Esophagus muscularis mucosa (tissue), 4 donors: ENCODE measurements at regions not wholly inside any gene's neighbourhood (a gene's known extent, or its start where the extent isn't known, plus 50 kb on each side); places are given as distances from the start of the nearest gene placed in this dataset.

Experiments used
- DNase-seq: peaks from one replicate; pipeline ENCODE4 v3.0.0-alpha.2; 2017; ENCODE audit errors: extremely low spot score
- H3K27ac ChIP-seq, 4 donors: fragments of 200-600 bp; sonication (generic); replicated peaks in 1 of 4; 1 replicate in 3 of 4; 2 replicates in 1 of 4; pipeline ENCODE4 v1.5.1; 2016 to 2019; ENCODE audit warnings: mild to moderate bottlenecking in 1 of 4
- H3K27me3 ChIP-seq, 4 donors: fragments of 200-600 bp; sonication (generic); one replicate each; pipeline versions ENCODE4 v1.5.1 to v1.6.0; 2016 to 2019
- H3K36me3 ChIP-seq, 4 donors: fragments of 200-600 bp; sonication (generic); one replicate each; pipeline ENCODE4 v1.5.1; 2016 to 2019
- H3K4me1 ChIP-seq, 4 donors: fragments of 200-600 bp; sonication (generic); one replicate each; pipeline ENCODE4 v1.5.1; 2016 to 2019
- H3K4me3 ChIP-seq, 4 donors: fragments of 200-600 bp; sonication (generic); 1 replicate in 2 of 4; 2 replicates in 2 of 4; pipeline ENCODE4 v1.5.1; 2016 to 2019; ENCODE audit warnings: mild to moderate bottlenecking in 4 of 4, moderate library complexity in 1 of 4
- H3K9me3 ChIP-seq, 4 donors: fragments of 200-600 bp; sonication (generic); 1 replicate in 3 of 4; 2 replicates in 1 of 4; pipeline ENCODE4 v1.5.1; 2016 to 2019
- CTCF ChIP-seq, 3 experiments: fragments of 200-600 bp in 2 of 3; fragments of 450-650 bp in 1 of 3; sonication (generic) in 2 of 3; IDR thresholded peaks; one replicate each; pipeline ENCODE4 v1.5.1; 2017 to 2019; ENCODE audit warnings: antibody characterized with exemption in 3 of 3, mild to moderate bottlenecking in 2 of 3, moderate library complexity in 1 of 3
- EP300 ChIP-seq: sonication (generic); formaldehyde crosslinking; IDR thresholded peaks from one replicate; pipeline ENCODE4 v1.6.1; 2017; ENCODE audit warnings: antibody characterized with exemption
- POLR2A ChIP-seq: fragments of 450-650 bp; IDR thresholded peaks from one replicate; pipeline ENCODE4 v1.6.1; 2017; ENCODE audit warnings: antibody characterized with exemption, moderate library complexity, mild to moderate bottlenecking, low read depth
- POLR2AphosphoS5 ChIP-seq, 2 donors: sonication (generic); formaldehyde crosslinking; IDR thresholded peaks; one replicate each; pipeline ENCODE4 v1.6.1; 2017; ENCODE audit warnings: antibody characterized with exemption in 2 of 2
- WGBS: methylation state at CpG from one replicate; pipeline ENCODE4 v1.1.5; 2018; 5-methylcytosine and 5-hydroxymethylcytosine counted together
- intact Hi-C: fragments of 100-400 bp; cut with DNase I; formaldehyde crosslinking; loops from one replicate; pipeline ENCODE4 v1.15.1; 2023
- small RNA-seq, 3 donors: library from RNA; depleted of rRNA; stranded (forward); fragments of <200 nt; gene quantifications; one replicate each; pipeline ENCODE3, GENCODE V24; 2016

GRCh38 chr5:22908586-22908985 is 55.4 kb upstream of the CDH12 start:
- H3K9me3 ChIP-seq, result no peaks in the 10 kb centered on the region
- intact Hi-C loops, result no loop called here

DNA sequence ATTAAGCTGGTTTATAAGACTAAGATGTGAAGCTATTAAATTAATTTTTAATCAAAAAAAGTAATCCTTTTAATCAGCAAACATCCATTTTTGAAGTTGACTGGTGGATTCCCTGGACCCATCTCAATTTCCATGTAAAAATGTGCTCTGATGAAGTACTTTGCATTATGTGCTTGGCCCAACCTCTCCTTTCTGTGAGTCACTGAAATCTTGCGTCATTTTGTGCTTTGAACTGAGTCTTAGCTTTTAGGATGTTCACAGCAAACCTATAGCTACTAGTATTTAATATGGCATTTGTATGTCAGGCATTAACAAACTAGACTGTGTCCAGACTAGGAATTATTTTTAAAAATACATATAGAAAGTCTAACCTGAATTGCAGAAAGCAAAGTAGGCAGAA is 55.0 kb upstream of the CDH12 start:
- peaks cover 0 to 5% (median 0%) of the 10 kb centered on the region in 4 donors for H3K4me1 ChIP-seq
- H3K27ac ChIP-seq, result no peak overlapping the region
- DNase-seq, result no peak
- 70% methylated on average over 1 of the region's 1 CpG for WGBS
- H3K36me3 ChIP-seq, result no peaks in the 10 kb centered on the region
- no peak overlapping the region for H3K4me3 ChIP-seq
- no peaks in the 10 kb centered on the region for H3K9me3 ChIP-seq
- H3K27me3 ChIP-seq, result no peaks in the 10 kb centered on the region
- no peak for TF ChIP-seq POLR2A
- intact Hi-C loops, result no loop called here

More at GRCh38 chr5:22908586-22908985, 55.4 kb upstream of the CDH12 start:
- DNase-seq, result no peak
- Histone ChIP-seq H3K4me1 (peaks cover 0 to 5% (median 0%) of the 10 kb centered on the region in 4 donors), H3K36me3 (no peaks in the 10 kb centered on the region), H3K27ac (no peak overlapping the region), H3K27me3 (no peaks in the 10 kb centered on the region), H3K4me3 (no peak overlapping the region)
- TF ChIP-seq EP300 (no peak), POLR2AphosphoS5 (IDR thresholded peaks at IDR 0.05) (no peak), CTCF (IDR thresholded peaks at IDR 0.05) (no peak), POLR2A (no peak)

Small RNA genes lying in the stretch of these regions (small RNA-seq; reads per million reads assigned to genes)
- gene RF00019, result 0 reads per million in 3 donors
